HCT116 (cell line): ENCODE measurements at regions not wholly inside any gene's neighbourhood (a gene's known extent, or its start where the extent isn't known, plus 50 kb on each side); places are given as distances from the start of the nearest gene placed in this dataset.

Experiments
- ATAC-seq: fragments of 200-7000 bp; cut with Tn5 transposase; 2 replicates; pipeline ENCODE4 v1.9.1; 2020; ENCODE audit warnings: mild to moderate bottlenecking, moderate library complexity
- BruUV-seq: library from RNA; stranded (reverse); fragments of 400-500 nt; replicated peaks from 2 replicates; lab custom pipeline; 2021; lab: Mats Ljungman, UMichigan
- CTCF ChIA-PET: fragments of 300-600 bp; sonication (Branson Sonifier 250); formaldehyde crosslinking; loops from one replicate; lab custom pipeline; 2021; ENCODE audit warnings: antibody characterized with exemption; lab: Charles Lee
- POLR2A ChIA-PET: fragments of 300-600, 350-600 bp; sonication (Branson Sonifier 250); formaldehyde crosslinking; loops from one replicate; lab custom pipeline; 2021; ENCODE audit warnings: antibody characterized with exemption; lab: Charles Lee
- RAD21 ChIA-PET, 2 experiments: fragments of 300-600 bp; sonication (Branson Sonifier 250); formaldehyde crosslinking; loops; one replicate each; lab custom pipeline; 2023; ENCODE audit warnings: low total read pairs in 2 of 2; ENCODE audit not compliant: uncharacterized antibody in 2 of 2, unreplicated experiment in 2 of 2, low non-redundant PET in 1 of 2; lab: Charles Lee
- DNase-seq: peaks from one replicate; pipeline ENCODE4 v3.0.0-alpha.2; 2010; ENCODE audit warnings: low read depth, low spot score
- H2AFZ ChIP-seq: fragments of 200-600 bp; shearing (Covaris generic), sonication (generic); 2 replicates; pipeline ENCODE4 v1.6.1; 2017; ENCODE audit warnings: low read depth, mixed run types, mixed read lengths, antibody characterized with exemption, low read length; ENCODE audit not compliant: poor library complexity, severe bottlenecking
- H3K27ac ChIP-seq: 2 replicates; pipeline ENCODE4 v1.5.1; 2012; ENCODE audit warnings: low read depth, low read length
- H3K27me3 ChIP-seq: fragments of 200-600 bp; sonication (generic); 2 replicates; pipeline ENCODE4 v1.6.1; 2016; ENCODE audit warnings: mixed run types, low read length, mixed read lengths; ENCODE audit not compliant: insufficient read depth
- H3K36me3 ChIP-seq, 2 experiments: fragments of 200-500 bp in 1 of 2; fragments of 200-600 bp in 1 of 2; sonication (Bioruptor generic) in 1 of 2; sonication (generic) in 1 of 2; 2 replicates each; pipeline versions ENCODE4 v1.5.1 to v1.6.1; 2014 to 2016; ENCODE audit warnings: low read length in 2 of 2, inconsistent platforms in 1 of 2, mixed read lengths in 1 of 2, mixed run types in 1 of 2; ENCODE audit not compliant: insufficient read depth in 2 of 2, control insufficient read depth in 1 of 2
- H3K4me1 ChIP-seq, 2 experiments: fragments of 200-600 bp in 1 of 2; sonication (generic) in 1 of 2; 2 replicates each; pipeline versions ENCODE4 v1.5.1 to v1.6.1; 2012 to 2017; ENCODE audit warnings: low read length in 2 of 2, inconsistent platforms in 1 of 2, mild to moderate bottlenecking in 1 of 2, mixed read lengths in 1 of 2, mixed run types in 1 of 2, moderate library complexity in 1 of 2; ENCODE audit not compliant: insufficient read depth in 2 of 2, control insufficient read depth in 1 of 2
- H3K4me2 ChIP-seq: fragments of 200-600 bp; sonication (generic); 2 replicates; pipeline ENCODE4 v1.6.1; 2017; ENCODE audit warnings: mixed run types, low read length, mixed read lengths
- H3K4me3 ChIP-seq, 2 experiments: fragments of 200-600 bp in 1 of 2; sonication (generic) in 1 of 2; replicated peaks in 1 of 2; 2 replicates each; pipeline ENCODE4 v1.5.1; 2011 to 2016; ENCODE audit warnings: low read length in 2 of 2, control low read depth in 1 of 2, low read depth in 1 of 2, mild to moderate bottlenecking in 1 of 2, mixed read lengths in 1 of 2, mixed run types in 1 of 2
- H3K79me2 ChIP-seq: fragments of 200-600 bp; sonication (generic); 2 replicates; pipeline ENCODE4 v1.6.1; 2017; ENCODE audit warnings: mild to moderate bottlenecking, mixed run types, low read length, moderate library complexity, mixed read lengths; ENCODE audit not compliant: insufficient read depth
- H3K9ac ChIP-seq: fragments of 200-600 bp; sonication (generic); 2 replicates; pipeline ENCODE4 v1.6.1; 2016; ENCODE audit warnings: low read length, mixed read lengths
- H3K9me2 ChIP-seq: fragments of 200-600 bp; sonication (generic), shearing (Covaris generic); 2 replicates; pipeline ENCODE4 v1.6.1; 2017; ENCODE audit warnings: mixed run types, mild to moderate bottlenecking, moderate library complexity; ENCODE audit not compliant: insufficient read depth
- H3K9me3 ChIP-seq, 2 experiments: fragments of 200-500 bp in 1 of 2; fragments of 200-600 bp in 1 of 2; sonication (Bioruptor generic) in 1 of 2; sonication (generic) in 1 of 2; 2 replicates each; pipeline ENCODE4 v1.6.1; 2014 to 2017; ENCODE audit warnings: low read length in 2 of 2, mixed read lengths in 2 of 2, inconsistent platforms in 1 of 2, low read depth in 1 of 2, mild to moderate bottlenecking in 1 of 2, mixed run types in 1 of 2, moderate library complexity in 1 of 2; ENCODE audit not compliant: control insufficient read depth in 1 of 2, insufficient read depth in 1 of 2
- H4K20me1 ChIP-seq: fragments of 200-600 bp; sonication (generic), shearing (Covaris generic); 2 replicates; pipeline ENCODE4 v1.6.1; 2017; ENCODE audit warnings: mixed run types, mild to moderate bottlenecking, moderate library complexity; ENCODE audit not compliant: insufficient read depth
- ATF3 ChIP-seq: IDR thresholded peaks from 2 replicates; pipeline ENCODE4 v1.6.1; 2012
- CEBPB ChIP-seq: IDR thresholded peaks from 2 replicates; pipeline ENCODE4 v1.6.1; 2012; ENCODE audit warnings: low read depth
- EGR1 ChIP-seq: IDR thresholded peaks from 2 replicates; pipeline ENCODE4 v1.6.1; 2012; ENCODE audit warnings: low read depth
- ELF1 ChIP-seq: IDR thresholded peaks from 2 replicates; pipeline ENCODE4 v1.6.1; 2012; ENCODE audit warnings: low read depth, borderline replicate concordance
- MAX ChIP-seq: IDR thresholded peaks from 2 replicates; pipeline ENCODE4 v1.6.1; 2012
- POLR2A ChIP-seq: IDR thresholded peaks from 2 replicates; pipeline ENCODE4 v1.7.0; 2011; ENCODE audit warnings: borderline replicate concordance; ENCODE audit not compliant: insufficient read depth, insufficient read length; ENCODE audit errors: extremely low read depth
- SIN3A ChIP-seq: IDR thresholded peaks from 2 replicates; pipeline ENCODE4 v1.6.1; 2012; ENCODE audit warnings: low read depth
- SP1 ChIP-seq: IDR thresholded peaks from 2 replicates; pipeline ENCODE4 v1.6.1; 2012; ENCODE audit warnings: low read depth
- SRF ChIP-seq: IDR thresholded peaks from 2 replicates; pipeline ENCODE4 v1.6.1; 2012; ENCODE audit warnings: low read depth
- ZBTB33 ChIP-seq: IDR thresholded peaks from 2 replicates; pipeline ENCODE4 v1.6.1; 2011; ENCODE audit warnings: mild to moderate bottlenecking, low read length, moderate library complexity; ENCODE audit not compliant: insufficient replicate concordance; ENCODE audit errors: extremely low read depth
- intact Hi-C: fragments of 100-400 bp; cut with micrococcal nuclease; formaldehyde crosslinking; loops from 2 replicates; pipeline ENCODE4 v1.10.0; 2022

GRCh38 chr20:12764851-12765250 lies 243.9 kb upstream of the SPTLC3 start:
- H3K27me3 ChIP-seq, result no peaks in the 10 kb centered on the region
- H3K79me2 ChIP-seq, result no peaks in the 10 kb centered on the region
- ChIA-PET POLR2A (no interaction called here), CTCF (no interaction called here), RAD21 (no interaction called here)
- H3K36me3 ChIP-seq, result no peaks in the 10 kb centered on the region
- no peak overlapping the region for H3K9ac ChIP-seq
- H4K20me1 ChIP-seq, result no peaks in the 10 kb centered on the region
- no peak overlapping the region for H3K4me3 ChIP-seq
- peaks cover 4 to 13% of the 10 kb centered on the region in 2 experiments; a peak in 2 of 4 replicates for H3K9me3 ChIP-seq
- intact Hi-C loops, result no loop called here
- no peak overlapping the region for H2AFZ ChIP-seq
- no peak overlapping the region for H3K4me2 ChIP-seq
- H3K4me1 ChIP-seq, result no peaks in the 10 kb centered on the region
- no peak for TF ChIP-seq POLR2A
- no peak for TF ChIP-seq ZBTB33
- TF ChIP-seq SRF, result no peak
- no peak for TF ChIP-seq EGR1
- no peak for TF ChIP-seq SIN3A
- no peak for TF ChIP-seq ATF3
- no peak for TF ChIP-seq ELF1
- no peak for TF ChIP-seq MAX
- TF ChIP-seq SP1, result no peak
- TF ChIP-seq CEBPB, result no peak
- no TSS peak for BruUV-seq
- H3K9me2 ChIP-seq, result no peaks in the 10 kb centered on the region
- DNase-seq (no peak), ATAC-seq (no peak)
- H3K27ac ChIP-seq, result no peak overlapping the region
